PC-3 (cell line): ENCODE measurements at regions not wholly inside any gene's neighbourhood (a gene's known extent, or its start where the extent isn't known, plus 50 kb on each side); places are given as distances from the start of the nearest gene placed in this dataset.

Source experiments
- ATAC-seq: fragments of 200-7000 bp; cut with Tn5 transposase; 2 replicates; pipeline ENCODE4 v1.9.1; 2020; ENCODE audit warnings: mild to moderate bottlenecking, moderate library complexity
- BruUV-seq: library from RNA; stranded (reverse); fragments of 400-500 nt; replicated peaks from 2 replicates; lab custom pipeline; 2021; lab: Mats Ljungman, UMichigan
- CTCF ChIA-PET: fragments of 300-600 bp; sonication (Branson Sonifier 250); formaldehyde crosslinking; loops from one replicate; lab custom pipeline; 2022; ENCODE audit warnings: antibody characterized with exemption; lab: Charles Lee
- POLR2A ChIA-PET: fragments of 300-600 bp; sonication (Branson Sonifier 250); formaldehyde crosslinking; loops from one replicate; lab custom pipeline; 2022; ENCODE audit warnings: antibody characterized with exemption; ENCODE audit not compliant: unreplicated experiment; lab: Charles Lee
- DNase-seq: peaks from one replicate; pipeline ENCODE4 v3.0.0-alpha.2; 2015
- H2AFZ ChIP-seq: fragments of 300-600 bp; sonication (generic); 2 replicates; pipeline ENCODE4 v1.6.0; 2016; ENCODE audit warnings: antibody characterized with exemption, low read length
- H3F3A ChIP-seq: fragments of 300-600 bp; sonication (generic); one replicate; pipeline ENCODE4 v1.6.0; 2017; ENCODE audit warnings: antibody characterized with exemption, low read length, control low read depth, mild to moderate bottlenecking; ENCODE audit not compliant: unreplicated experiment
- H3K27ac ChIP-seq: fragments of 300-600 bp; sonication (generic); 2 replicates; pipeline ENCODE4 v1.5.1; 2016; ENCODE audit warnings: mild to moderate bottlenecking, low read length
- H3K27me3 ChIP-seq: fragments of 300-600 bp; sonication (generic); 2 replicates; pipeline ENCODE4 v1.6.1; 2016; ENCODE audit warnings: low read length, mixed read lengths
- H3K36me3 ChIP-seq: fragments of 300-600 bp; sonication (generic); 2 replicates; pipeline ENCODE4 v1.6.1; 2016; ENCODE audit warnings: low read depth, mixed run types, low read length, mixed read lengths
- H3K4me1 ChIP-seq: fragments of 300-600 bp; sonication (generic); 2 replicates; pipeline ENCODE4 v1.5.1; 2016; ENCODE audit warnings: low read length; ENCODE audit not compliant: insufficient read depth
- H3K4me2 ChIP-seq: fragments of 300-600 bp; sonication (generic); 2 replicates; pipeline ENCODE4 v1.6.0; 2016; ENCODE audit warnings: low read length
- H3K4me3 ChIP-seq: fragments of 300-600 bp; sonication (generic); 2 replicates; pipeline ENCODE4 v1.5.1; 2016; ENCODE audit warnings: mild to moderate bottlenecking, low read length, mixed read lengths
- H3K79me2 ChIP-seq: fragments of 300-600 bp; sonication (generic); 2 replicates; pipeline ENCODE4 v1.6.1; 2017; ENCODE audit warnings: low read length, mixed read lengths
- H3K9ac ChIP-seq: fragments of 300-600 bp; sonication (generic); 2 replicates; pipeline ENCODE4 v1.6.0; 2016; ENCODE audit warnings: mild to moderate bottlenecking, low read length
- H3K9me2 ChIP-seq: fragments of 300-600 bp; sonication (generic); replicated peaks from 2 replicates; pipeline ENCODE4 v1.6.1; 2016; ENCODE audit warnings: mixed run types, low read length, mixed read lengths
- H3K9me3 ChIP-seq: fragments of 300-600 bp; sonication (generic); 2 replicates; pipeline ENCODE4 v1.6.1; 2016; ENCODE audit warnings: low read length, mixed read lengths
- H4K20me1 ChIP-seq: fragments of 300-600 bp; sonication (generic); 2 replicates; pipeline ENCODE4 v1.6.1; 2016; ENCODE audit warnings: low read length, mixed read lengths
- CTCF ChIP-seq: fragments of 300-600 bp; sonication (generic); conservative IDR thresholded peaks from 2 replicates; pipeline ENCODE4 v1.5.1; 2017; ENCODE audit warnings: antibody characterized with exemption, low read depth, mild to moderate bottlenecking, low read length
- EZH2 ChIP-seq: fragments of 300-600 bp; sonication (generic); IDR thresholded peaks from one replicate; pipeline ENCODE4 v1.6.1; 2017; ENCODE audit warnings: antibody characterized with exemption, mild to moderate bottlenecking, low read length; ENCODE audit not compliant: unreplicated experiment
- EZH2phosphoT487 ChIP-seq: fragments of 300-600 bp; sonication (generic); IDR thresholded peaks from 2 replicates; pipeline ENCODE4 v1.6.1; 2018; ENCODE audit warnings: mild to moderate bottlenecking, antibody characterized with exemption, low read length, borderline replicate concordance
- intact Hi-C: fragments of 100-400 bp; cut with micrococcal nuclease; formaldehyde crosslinking; loops from 2 replicates; pipeline ENCODE4 v1.9.0; 2023

GRCh38 chr19:30674656-30675055 lies 302.5 kb downstream of the ZNF536 start:
- no peak overlapping the region for H3K27ac ChIP-seq
- DNase-seq (no peak), ATAC-seq (no peak)
- no peak overlapping the region for H3K9ac ChIP-seq
- TF ChIP-seq EZH2 (no peak), EZH2phosphoT487 (no peak), CTCF (no peak)
- intact Hi-C loops: no loop called here
- CTCF ChIA-PET: no interaction called here
- POLR2A ChIA-PET: no interaction called here
- H3K79me2 ChIP-seq: no peaks in the 10 kb centered on the region
- H3F3A ChIP-seq: no peaks in the 10 kb centered on the region
- no peak overlapping the region for H3K4me2 ChIP-seq
- H2AFZ ChIP-seq: no peak overlapping the region
- H3K9me2 ChIP-seq: no peaks in the 10 kb centered on the region
- no peaks in the 10 kb centered on the region for H3K36me3 ChIP-seq
- H3K4me1 ChIP-seq: no peaks in the 10 kb centered on the region
- no peaks in the 10 kb centered on the region for H4K20me1 ChIP-seq
- BruUV-seq: no TSS peak
- H3K4me3 ChIP-seq: no peak overlapping the region
- H3K27me3 ChIP-seq: peaks cover 11% of the 10 kb centered on the region; the same call in 1 of the 2 replicates
- no peaks in the 10 kb centered on the region for H3K9me3 ChIP-seq

GRCh38 chr19:30673336-30673735 lies 301.2 kb downstream of the ZNF536 start:
- H3K36me3 ChIP-seq: no peaks in the 10 kb centered on the region
- H3K9ac ChIP-seq: no peak overlapping the region
- no TSS peak for BruUV-seq
- CTCF ChIA-PET: no interaction called here
- intact Hi-C loops: no loop called here
- H3K4me2 ChIP-seq: no peak overlapping the region
- POLR2A ChIA-PET: no interaction called here
- DNase-seq (no peak), ATAC-seq (no peak)
- H3K79me2 ChIP-seq: no peaks in the 10 kb centered on the region
- TF ChIP-seq CTCF (no peak), EZH2phosphoT487 (no peak), EZH2 (no peak)
- H2AFZ ChIP-seq: no peak overlapping the region
- no peaks in the 10 kb centered on the region for H3K4me1 ChIP-seq
- no peaks in the 10 kb centered on the region for H3F3A ChIP-seq
- H3K27ac ChIP-seq: no peak overlapping the region
- H3K4me3 ChIP-seq: no peak overlapping the region
- H3K9me2 ChIP-seq: no peaks in the 10 kb centered on the region
- no peaks in the 10 kb centered on the region for H4K20me1 ChIP-seq
- no peaks in the 10 kb centered on the region for H3K9me3 ChIP-seq
- peaks cover 11% of the 10 kb centered on the region; the same call in 1 of the 2 replicates for H3K27me3 ChIP-seq

- Histone ChIP-seq H3K4me3 (no peak overlapping the region), H3K9me3 (no peaks in the 10 kb centered on the region), H3F3A (no peaks in the 10 kb centered on the region), H3K4me1 (no peaks in the 10 kb centered on the region), H4K20me1 (no peaks in the 10 kb centered on the region), H3K27me3 (peaks cover 11% of the 10 kb centered on the region; the same call in 1 of the 2 replicates), H2AFZ (no peak overlapping the region), H3K79me2 (no peaks in the 10 kb centered on the region), H3K36me3 (no peaks in the 10 kb centered on the region), H3K9me2 (no peaks in the 10 kb centered on the region), H3K9ac (no peak overlapping the region), H3K27ac (no peak overlapping the region), H3K4me2 (no peak overlapping the region)
- no TSS peak for BruUV-seq
- DNase-seq (no peak), ATAC-seq (no peak)
- CTCF ChIA-PET: no interaction called here
- TF ChIP-seq EZH2phosphoT487 (no peak), CTCF (no peak), EZH2 (no peak)
- POLR2A ChIA-PET: no interaction called here
- intact Hi-C loops: no loop called here
Observed at GRCh38 chr19:30672926-30673325, 300.7 kb downstream of the ZNF536 start.
